Liver (tissue), 8 donors: ENCODE measurements at regions not wholly inside any gene's neighbourhood (a gene's known extent, or its start where the extent isn't known, plus 50 kb on each side); places are given as distances from the start of the nearest gene placed in this dataset.

Experiments used
- DNase-seq: peaks from one replicate; pipeline ENCODE4 v3.0.0-alpha.2; 2017; ENCODE audit warnings: low spot score
- H3K27ac ChIP-seq, 2 donors: one replicate each; pipeline ENCODE4 v1.7.0; 2013; ENCODE audit warnings: inconsistent platforms in 2 of 2, low read length in 2 of 2, control low read depth in 1 of 2, low read depth in 1 of 2, mild to moderate bottlenecking in 1 of 2
- H3K27me3 ChIP-seq, 4 donors: one replicate each; pipeline versions ENCODE4 v1.6.1 to v1.7.0; 2013; ENCODE audit warnings: low read length in 3 of 4, inconsistent platforms in 1 of 4, mild to moderate bottlenecking in 1 of 4, moderate library complexity in 1 of 4; ENCODE audit not compliant: control insufficient read depth in 4 of 4, insufficient read depth in 4 of 4
- H3K36me3 ChIP-seq, 4 donors: one replicate each; pipeline versions ENCODE4 v1.6.1 to v1.7.0; 2013; ENCODE audit warnings: low read length in 3 of 4, mild to moderate bottlenecking in 3 of 4, low read depth in 1 of 4, moderate library complexity in 1 of 4; ENCODE audit not compliant: control insufficient read depth in 4 of 4, insufficient read depth in 3 of 4
- H3K4me1 ChIP-seq, 4 donors: one replicate each; pipeline versions ENCODE4 v1.6.1 to v1.7.0; 2013; ENCODE audit warnings: low read length in 3 of 4, mild to moderate bottlenecking in 3 of 4, moderate library complexity in 1 of 4; ENCODE audit not compliant: control insufficient read depth in 4 of 4, insufficient read depth in 4 of 4
- H3K4me3 ChIP-seq, 3 donors: one replicate each; pipeline versions ENCODE4 v1.6.1 to v1.7.0; 2013; ENCODE audit warnings: low read length in 3 of 3, control low read depth in 1 of 3, low read depth in 1 of 3, mild to moderate bottlenecking in 1 of 3
- H3K9ac ChIP-seq, 2 donors: one replicate each; pipeline ENCODE4 v1.7.0; 2013; ENCODE audit warnings: low read length in 2 of 2, mild to moderate bottlenecking in 2 of 2, moderate library complexity in 2 of 2, control low read depth in 1 of 2, low read depth in 1 of 2
- H3K9me3 ChIP-seq, 4 donors: one replicate each; pipeline versions ENCODE4 v1.6.1 to v1.7.0; 2013; ENCODE audit warnings: low read length in 3 of 4; ENCODE audit not compliant: control insufficient read depth in 4 of 4
- ATF3 ChIP-seq: IDR thresholded peaks from 2 replicates; pipeline ENCODE4 v1.6.1; 2016; ENCODE audit warnings: antibody characterized with exemption
- CTCF ChIP-seq: fragments of 150-350 bp; IDR thresholded peaks from 2 replicates; pipeline ENCODE4 v1.5.1; 2017; ENCODE audit warnings: improper control_type of control experiment, low read depth, low read length; ENCODE audit not compliant: missing input control
- EGR1 ChIP-seq, 2 donors: IDR thresholded peaks; 2 replicates each; pipeline ENCODE4 v1.6.1; 2016 to 2018; ENCODE audit warnings: antibody characterized with exemption in 2 of 2, low read depth in 2 of 2
- FOXA1 ChIP-seq: IDR thresholded peaks from 2 replicates; pipeline ENCODE4 v1.6.1; 2016; ENCODE audit warnings: antibody characterized with exemption
- FOXA2 ChIP-seq: IDR thresholded peaks from 2 replicates; pipeline ENCODE4 v1.6.1; 2016; ENCODE audit warnings: antibody characterized with exemption
- GABPA ChIP-seq, 2 donors: IDR thresholded peaks in 1 of 2; conservative IDR thresholded peaks in 1 of 2; 2 replicates each; pipeline ENCODE4 v1.6.1; 2016; ENCODE audit warnings: antibody characterized with exemption in 2 of 2, mild to moderate bottlenecking in 1 of 2, moderate library complexity in 1 of 2
- HNF4A ChIP-seq, 2 donors: conservative IDR thresholded peaks; 2 replicates each; pipeline ENCODE4 v1.6.1; 2016; ENCODE audit warnings: antibody characterized with exemption in 2 of 2, mild to moderate bottlenecking in 2 of 2
- HNF4G ChIP-seq: IDR thresholded peaks from 2 replicates; pipeline ENCODE4 v1.6.1; 2016; ENCODE audit warnings: antibody characterized with exemption
- JUND ChIP-seq, 2 donors: IDR thresholded peaks; 2 replicates each; pipeline ENCODE4 v1.6.1; 2016; ENCODE audit warnings: antibody characterized with exemption in 2 of 2
- MAX ChIP-seq: IDR thresholded peaks from 2 replicates; pipeline ENCODE4 v1.6.1; 2016; ENCODE audit warnings: antibody characterized with exemption
- NR2F2 ChIP-seq: IDR thresholded peaks from 2 replicates; pipeline ENCODE4 v1.6.1; 2016; ENCODE audit warnings: antibody characterized with exemption
- RAD21 ChIP-seq, 2 donors: IDR thresholded peaks; 2 replicates each; pipeline ENCODE4 v1.6.1; 2016; ENCODE audit warnings: antibody characterized with exemption in 2 of 2, mild to moderate bottlenecking in 2 of 2
- REST ChIP-seq: IDR thresholded peaks from 2 replicates; pipeline ENCODE4 v1.6.1; 2016; ENCODE audit warnings: antibody characterized with exemption, mild to moderate bottlenecking
- RXRA ChIP-seq, 2 donors: IDR thresholded peaks; 2 replicates each; pipeline ENCODE4 v1.6.1; 2017 to 2018; ENCODE audit warnings: antibody characterized with exemption in 2 of 2, mild to moderate bottlenecking in 1 of 2
- SP1 ChIP-seq: IDR thresholded peaks from 2 replicates; pipeline ENCODE4 v1.6.1; 2018; ENCODE audit warnings: antibody characterized with exemption, mild to moderate bottlenecking
- TAF1 ChIP-seq: conservative IDR thresholded peaks from 2 replicates; pipeline ENCODE4 v1.6.1; 2016; ENCODE audit warnings: antibody characterized with exemption, mild to moderate bottlenecking
- YY1 ChIP-seq: IDR thresholded peaks from 2 replicates; pipeline ENCODE4 v1.6.1; 2016; ENCODE audit warnings: antibody characterized with exemption, mild to moderate bottlenecking
- ZBTB33 ChIP-seq: IDR thresholded peaks from 2 replicates; pipeline ENCODE4 v1.6.1; 2016; ENCODE audit warnings: antibody characterized with exemption
- WGBS: extraction: QIAGEN DNeasy Blood & Tissue Kit; methylation state at CpG from one replicate; pipeline ENCODE4 v1.1.7; 2013; 5-methylcytosine and 5-hydroxymethylcytosine counted together
- donor health status: healthy.
- donor health status: healthy.
- donor health status: healthy.
- donor health status: healthy.
- donor health status: healthy.

- no peaks in the 10 kb centered on the region for H3K36me3 ChIP-seq
- H3K9me3 ChIP-seq, result no peaks in the 10 kb centered on the region
- TF ChIP-seq GABPA (IDR thresholded peaks at IDR 0.05 in 1 of 2, conservative IDR thresholded peaks at IDR 0.05 in 1 of 2) (no peak), ZBTB33 (no peak), RXRA (IDR thresholded peaks at IDR 0.05) (no peak), FOXA2 (no peak), TAF1 (no peak), EGR1 (IDR thresholded peaks at IDR 0.05; ENCODE audit: low read depth in 2 of 2) (no peak), REST (no peak), HNF4A (conservative IDR thresholded peaks at IDR 0.05) (no peak), YY1 (no peak), CTCF (no peak), RAD21 (IDR thresholded peaks at IDR 0.05) (no peak), NR2F2 (no peak), MAX (no peak), HNF4G (no peak), FOXA1 (no peak), ATF3 (no peak), JUND (IDR thresholded peaks at IDR 0.05) (no peak), SP1 (no peak)
- no peak overlapping the region for H3K27ac ChIP-seq
- DNase-seq, result no peak
- H3K4me3 ChIP-seq, result no peak overlapping the region
- no peaks in the 10 kb centered on the region for H3K27me3 ChIP-seq
- no peak overlapping the region for H3K9ac ChIP-seq
- H3K4me1 ChIP-seq, result no peaks in the 10 kb centered on the region
- WGBS, result 87% methylated on average over 4 of the region's 4 CpGs
These were observed 658.0 kb upstream of the CDH2 start for GRCh38 chr18:28834889-28835288.

- peaks cover 0 to 2% (median 0%) of the 10 kb centered on the region in 4 donors for H3K27me3 ChIP-seq
- no peak overlapping the region for H3K9ac ChIP-seq
- H3K4me3 ChIP-seq, result no peak overlapping the region
- no peak overlapping the region for H3K27ac ChIP-seq
- no peaks in the 10 kb centered on the region for H3K36me3 ChIP-seq
- no peak for DNase-seq
- no peaks in the 10 kb centered on the region for H3K4me1 ChIP-seq
- TF ChIP-seq MAX (no peak), CTCF (no peak), EGR1 (IDR thresholded peaks at IDR 0.05; ENCODE audit: low read depth in 2 of 2) (no peak), FOXA2 (no peak), RAD21 (IDR thresholded peaks at IDR 0.05) (no peak), TAF1 (no peak), SP1 (no peak), GABPA (IDR thresholded peaks at IDR 0.05 in 1 of 2, conservative IDR thresholded peaks at IDR 0.05 in 1 of 2) (no peak)
- no peaks in the 10 kb centered on the region for H3K9me3 ChIP-seq
These were observed 655.0 kb upstream of the CDH2 start for GRCh38 chr18:28831908-28832307.
